ENCODE measurements at regions not wholly inside any gene's neighbourhood (a gene's known extent, or its start where the extent isn't known, plus 50 kb on each side); places are given as distances from the start of the nearest gene placed in this dataset.

- no peak for FAIRE-seq
- no peak for DNase-seq
- Histone ChIP-seq H3K27ac (ENCODE audit: low read depth in 2 of 2, low read length in 2 of 2) (no peak overlapping the region), H3K4me1 (ENCODE audit: control insufficient read depth in 2 of 3, insufficient read depth in 2 of 3, low read depth in 1 of 3, low read length in 3 of 3) (no peaks in the 10 kb centered on the region), H3K36me3 (ENCODE audit: control insufficient read depth in 2 of 3, insufficient read depth in 3 of 3, low read length in 3 of 3) (no peaks in the 10 kb centered on the region), H3K4me3 (ENCODE audit: low read length in 3 of 3) (no peak overlapping the region), H3K27me3 (ENCODE audit: control insufficient read depth, insufficient read depth, low read length) (no peaks in the 10 kb centered on the region), H3K9me3 (ENCODE audit: control insufficient read depth in 2 of 3, insufficient read depth in 1 of 3, low read length in 3 of 3) (no peaks in the 10 kb centered on the region), H3K9ac (ENCODE audit: low read length in 3 of 3) (no peak overlapping the region)
- intact Hi-C loops (cut with DNase I) = no loop called here
- no peak for TF ChIP-seq CTCF (IDR thresholded peaks at IDR 0.05; ENCODE audit: borderline replicate concordance, extremely low read depth, insufficient read depth)
Observed at GRCh38 chr9:32698706-32699277, 63.3 kb upstream of the TAF1L start.

- Histone ChIP-seq H3K27me3 (ENCODE audit: control insufficient read depth, insufficient read depth, low read length) (no peaks in the 10 kb centered on the region), H3K36me3 (ENCODE audit: control insufficient read depth in 2 of 3, insufficient read depth in 3 of 3, low read length in 3 of 3) (no peaks in the 10 kb centered on the region), H3K9me3 (ENCODE audit: control insufficient read depth in 2 of 3, insufficient read depth in 1 of 3, low read length in 3 of 3) (no peaks in the 10 kb centered on the region), H3K4me3 (ENCODE audit: low read length in 3 of 3) (no peak overlapping the region), H3K4me1 (ENCODE audit: control insufficient read depth in 2 of 3, insufficient read depth in 2 of 3, low read depth in 1 of 3, low read length in 3 of 3) (no peaks in the 10 kb centered on the region), H3K27ac (ENCODE audit: low read depth in 2 of 2, low read length in 2 of 2) (no peak overlapping the region), H3K9ac (ENCODE audit: low read length in 3 of 3) (no peak overlapping the region)
- no peak for FAIRE-seq
- intact Hi-C loops (cut with DNase I) = no loop called here
- DNase-seq = no peak
- no peak for TF ChIP-seq CTCF (IDR thresholded peaks at IDR 0.05; ENCODE audit: borderline replicate concordance, extremely low read depth, insufficient read depth)
Observed at GRCh38 chr9:32701321-32702022, 66.0 kb upstream of the TAF1L start.

- Histone ChIP-seq H3K4me1 (ENCODE audit: control insufficient read depth in 2 of 3, insufficient read depth in 2 of 3, low read depth in 1 of 3, low read length in 3 of 3) (no peaks in the 10 kb centered on the region), H3K9ac (ENCODE audit: low read length in 3 of 3) (no peak overlapping the region), H3K36me3 (ENCODE audit: control insufficient read depth in 2 of 3, insufficient read depth in 3 of 3, low read length in 3 of 3) (no peaks in the 10 kb centered on the region), H3K9me3 (ENCODE audit: control insufficient read depth in 2 of 3, insufficient read depth in 1 of 3, low read length in 3 of 3) (no peaks in the 10 kb centered on the region), H3K27ac (ENCODE audit: low read depth in 2 of 2, low read length in 2 of 2) (no peak overlapping the region), H3K4me3 (ENCODE audit: low read length in 3 of 3) (no peak overlapping the region), H3K27me3 (ENCODE audit: control insufficient read depth, insufficient read depth, low read length) (no peaks in the 10 kb centered on the region)
- TF ChIP-seq CTCF (IDR thresholded peaks at IDR 0.05; ENCODE audit: borderline replicate concordance, extremely low read depth, insufficient read depth) = no peak
- intact Hi-C loops (cut with DNase I) = no loop called here
- no peak for DNase-seq
- no peak for FAIRE-seq
Observed at GRCh38 chr9:32703635-32704034, 68.2 kb upstream of the TAF1L start.

All from kidney (tissue), 13 donors.